HEK293T (cell line): ENCODE measurements at regions not wholly inside any gene's neighbourhood (a gene's known extent, or its start where the extent isn't known, plus 50 kb on each side); places are given as distances from the start of the nearest gene placed in this dataset.

Source experiments
- ARNT ChIP-seq: fragments of 450-650 bp; IDR thresholded peaks from 2 replicates; pipeline ENCODE4 v1.6.1; 2017; ENCODE audit warnings: mild to moderate bottlenecking
- ELF4 ChIP-seq: fragments of 450-650 bp; IDR thresholded peaks from 2 replicates; pipeline ENCODE4 v1.6.1; 2017; ENCODE audit warnings: antibody characterized with exemption
- FOXA1 ChIP-seq: fragments of 450-650 bp; IDR thresholded peaks from 2 replicates; pipeline ENCODE4 v1.6.1; 2016; ENCODE audit warnings: mild to moderate bottlenecking
- FOXM1 ChIP-seq: fragments of 450-650 bp; IDR thresholded peaks from 2 replicates; pipeline ENCODE4 v1.6.1; 2017; ENCODE audit warnings: mild to moderate bottlenecking, borderline replicate concordance
- SP1 ChIP-seq: fragments of 450-650 bp; IDR thresholded peaks from 2 replicates; pipeline ENCODE4 v1.6.1; 2017
- TF ChIP-seq, protein P1 (sequence below): fragments of 450-650 bp; IDR thresholded peaks from 2 replicates; pipeline ENCODE4 v1.6.1; 2016

DNA sequence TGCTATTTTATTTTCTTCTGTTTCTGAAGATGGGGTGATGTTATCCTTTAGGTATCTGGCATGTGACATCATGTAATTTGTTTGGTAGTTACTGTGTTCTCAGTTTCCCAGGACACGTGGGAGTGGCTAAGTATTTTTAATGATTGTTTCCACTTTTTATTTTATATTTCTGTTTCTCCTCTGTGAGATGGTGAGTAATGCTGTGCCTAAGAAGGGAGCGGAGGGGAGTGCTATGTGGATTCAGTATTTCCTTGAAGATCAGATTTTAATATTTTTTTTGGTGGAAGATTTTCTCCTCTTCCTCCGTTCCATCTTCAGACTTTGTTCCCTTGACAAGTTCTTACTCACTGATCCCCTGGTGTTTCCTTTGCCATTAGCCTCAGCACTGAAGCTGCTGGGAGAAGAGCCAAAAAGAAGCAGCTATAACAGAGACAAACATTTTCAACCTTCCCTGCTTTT lies 180.0 kb upstream of the MMADHC start:
- TF ChIP-seq FOXA1 (no peak), SP1 (no peak), ELF4 (no peak), FOXM1 (no peak), ARNT (no peak)
- TF ChIP-seq, protein P1, sequence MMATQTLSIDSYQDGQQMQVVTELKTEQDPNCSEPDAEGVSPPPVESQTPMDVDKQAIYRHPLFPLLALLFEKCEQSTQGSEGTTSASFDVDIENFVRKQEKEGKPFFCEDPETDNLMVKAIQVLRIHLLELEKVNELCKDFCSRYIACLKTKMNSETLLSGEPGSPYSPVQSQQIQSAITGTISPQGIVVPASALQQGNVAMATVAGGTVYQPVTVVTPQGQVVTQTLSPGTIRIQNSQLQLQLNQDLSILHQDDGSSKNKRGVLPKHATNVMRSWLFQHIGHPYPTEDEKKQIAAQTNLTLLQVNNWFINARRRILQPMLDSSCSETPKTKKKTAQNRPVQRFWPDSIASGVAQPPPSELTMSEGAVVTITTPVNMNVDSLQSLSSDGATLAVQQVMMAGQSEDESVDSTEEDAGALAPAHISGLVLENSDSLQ: no peak
